GM18505 (cell line): ENCODE measurements at regions not wholly inside any gene's neighbourhood (a gene's known extent, or its start where the extent isn't known, plus 50 kb on each side); places are given as distances from the start of the nearest gene placed in this dataset.
"Not testable (repeated sequence)": the region's sequence is repeated elsewhere in the genome, so short reads cannot be mapped to it uniquely, and the experiment has no call there.

ENCODE experiments used
- ATAC-seq: cut with Tn5 transposase; IDR thresholded peaks from one replicate; pipeline ENCODE4 v1.9.1; 2021; ENCODE audit not compliant: unreplicated experiment
- POLR2A ChIP-seq: IDR thresholded peaks from 4 replicates; pipeline ENCODE4 v1.6.1; 2011; ENCODE audit warnings: borderline replicate concordance; ENCODE audit not compliant: insufficient read depth, insufficient read length; ENCODE audit errors: extremely low read depth

- no peak for TF ChIP-seq POLR2A
- ATAC-seq, result no peak
These were observed 111.7 kb upstream of the ALG10B start for GRCh38 chr12:38204831-38205230.

GRCh38 chr12:38222011-38222410 is 94.6 kb upstream of the ALG10B start:
- no peak for ATAC-seq
- TF ChIP-seq POLR2A, result no peak

- ATAC-seq, result not testable (repeated sequence)
These were observed 78.2 kb upstream of the ALG10B start for GRCh38 chr12:38238328-38238727.

- no peak for ATAC-seq
- no peak for TF ChIP-seq POLR2A
These were observed 62.8 kb upstream of the ALG10B start for GRCh38 chr12:38253778-38254177.

- no peak for ATAC-seq
- TF ChIP-seq POLR2A, result no peak
These were observed 58.2 kb upstream of the ALG10B start for GRCh38 chr12:38258411-38258810.
